ENCODE measurements at regions not wholly inside any gene's neighbourhood (a gene's known extent, or its start where the extent isn't known, plus 50 kb on each side); places are given as distances from the start of the nearest gene placed in this dataset.

- no peak for ATAC-seq
- H3K79me2 ChIP-seq (ENCODE audit: control insufficient read depth, insufficient read depth, low read length) = no peaks in the 10 kb centered on the region
- no TSS peak for BruUV-seq (replicated peaks)
- no peak overlapping the region for H2AFZ ChIP-seq (ENCODE audit: low read depth, low read length)
- H3K4me3 ChIP-seq = no peak overlapping the region
- H3K9me1 ChIP-seq (ENCODE audit: control insufficient read depth, insufficient read depth, low read length) = no peaks in the 10 kb centered on the region
- no peaks in the 10 kb centered on the region for H3K27me3 ChIP-seq (ENCODE audit: control insufficient read depth in 2 of 2, insufficient read depth in 2 of 2, low read length in 2 of 2)
- DNase-seq (ENCODE audit: extremely low read depth in 1 of 4, low spot score in 3 of 4) = no peak
- WGBS (ENCODE audit: insufficient coverage, low coverage, missing lambda C conversion rate) = 0% methylated on average over 2 of the region's 2 CpGs
- in situ Hi-C loops (cut with MboI) = no loop called here
- no peaks in the 10 kb centered on the region for H3K9me3 ChIP-seq (replicated peaks; ENCODE audit: control insufficient read depth, insufficient read depth, low read depth, low read length)
- H3K27ac ChIP-seq (ENCODE audit: extremely low read depth, low read depth, low read length) = no peak overlapping the region
- CTCF ChIA-PET (ENCODE audit: low intra/inter-chr PET ratio) = no interaction called here
- no peak for TF ChIP-seq ZFP1 (CRISPR knock-in tag; IDR thresholded peaks at IDR 0.05)
- TF ChIP-seq HIVEP1 (CRISPR knock-in tag; IDR thresholded peaks at IDR 0.05) = no peak
- TF ChIP-seq RBFOX2 (IDR thresholded peaks at IDR 0.05; ENCODE audit: low read depth, low read length) = no peak
- TF ChIP-seq ARID1B (IDR thresholded peaks at IDR 0.05) = no peak
- TF ChIP-seq SREBF2 (CRISPR knock-in tag; IDR thresholded peaks at IDR 0.05) = no peak
- no peak for TF ChIP-seq GMEB1 (CRISPR knock-in tag; IDR thresholded peaks at IDR 0.05)
- no peaks in the 10 kb centered on the region for H4K20me1 ChIP-seq (replicated peaks; ENCODE audit: control insufficient read depth, insufficient read depth, low read length)
- no peaks in the 10 kb centered on the region for H3K4me1 ChIP-seq (replicated peaks in 1 of 2; ENCODE audit: control insufficient read depth in 2 of 2, insufficient read depth in 2 of 2, low read length in 2 of 2)
- H3K9ac ChIP-seq (ENCODE audit: insufficient read depth in 1 of 2, low read depth in 2 of 2, low read length in 2 of 2) = no peak overlapping the region
- intact Hi-C loops (cut with micrococcal nuclease) = no loop called here
- no peaks in the 10 kb centered on the region for H3K36me3 ChIP-seq (ENCODE audit: control insufficient read depth, insufficient read depth, low read length)
- POLR2A ChIA-PET = interaction anchor here (0.6 kb wide), 1 partner anchor 17 kb away, joined by 3 read pairs; no protein-coding TSS in a partner anchor
- no peak for FAIRE-seq
- no peak overlapping the region for H3K4me2 ChIP-seq (ENCODE audit: insufficient read depth, low read length)
These were observed 392.5 kb downstream of the TMEM167A start for GRCh38 chr5:82684659-82685058.
